ENCODE measurements at regions not wholly inside any gene's neighbourhood (a gene's known extent, or its start where the extent isn't known, plus 50 kb on each side); places are given as distances from the start of the nearest gene placed in this dataset.

DNA sequence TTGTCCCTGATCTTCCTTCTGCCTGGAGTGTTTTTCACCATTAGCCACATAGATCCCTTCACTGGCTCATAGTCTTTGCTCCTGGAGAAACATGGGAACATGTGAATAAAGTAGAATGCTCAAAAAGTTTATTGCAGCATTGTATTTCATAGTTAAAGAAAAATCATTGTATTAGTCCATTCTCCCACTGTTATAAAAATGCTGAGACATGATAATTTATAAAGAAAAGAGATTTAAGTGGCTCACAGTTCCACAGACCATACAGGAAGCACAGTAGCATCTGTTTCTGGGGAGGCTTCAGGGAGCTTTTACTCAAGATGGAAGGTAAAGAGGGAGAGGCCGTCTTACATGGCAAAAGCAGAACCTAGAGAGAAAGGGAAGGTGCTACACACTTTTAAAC is 238.3 kb upstream of the OR4E1 start:
- no peak for FAIRE-seq
- Histone ChIP-seq H3K79me2 (ENCODE audit: control insufficient read depth, insufficient read depth, low read length) (no peaks in the 10 kb centered on the region), H4K20me1 (ENCODE audit: control insufficient read depth, insufficient read depth) (no peaks in the 10 kb centered on the region), H2AFZ (ENCODE audit: control insufficient read depth, low read depth, low read length) (no peak overlapping the region), H3K4me1 (ENCODE audit: control insufficient read depth, insufficient read depth, low read length) (no peaks in the 10 kb centered on the region), H3K36me3 (ENCODE audit: control insufficient read depth in 2 of 2, insufficient read depth in 2 of 2, low read length in 1 of 2) (no peaks in the 10 kb centered on the region), H3K27ac (ENCODE audit: control insufficient read depth, insufficient read depth) (no peak overlapping the region), H3K9ac (ENCODE audit: control insufficient read depth, insufficient read depth, low read length) (no peak overlapping the region), H3K9me3 (replicated peaks; ENCODE audit: control insufficient read depth, insufficient read depth, low read length) (no peaks in the 10 kb centered on the region), H3K27me3 (replicated peaks in 1 of 2; ENCODE audit: control insufficient read depth in 2 of 2, insufficient read depth in 2 of 2, low read length in 1 of 2) (no peaks in the 10 kb centered on the region), H3K4me3 (no peak overlapping the region), H3K4me2 (ENCODE audit: control insufficient read depth, insufficient read depth) (no peak overlapping the region)
- CTCF ChIA-PET, result interaction anchor here (0.9 to 2.3 kb wide), 4 partner anchors 10 to 127 kb away, joined by 3 to 17 read pairs (median 4); no protein-coding TSS in a partner anchor
- intact Hi-C loops (cut with micrococcal nuclease; ENCODE audit: unreplicated experiment) (no loop called here), in situ Hi-C loops (cut with MboI) (no loop called here)
- RAD21 ChIA-PET (ENCODE audit: unreplicated experiment), result no interaction called here
- DNase-seq (ENCODE audit: low read depth, low spot score), result no peak
- SMC1A ChIA-PET (ENCODE audit: uncharacterized antibody, unreplicated experiment), result interaction anchor here (1.8 kb wide), 1 partner anchor 67 kb away, joined by 6 read pairs; no protein-coding TSS in a partner anchor
- BruUV-seq (replicated peaks), result no TSS peak
- WGBS (ENCODE audit: insufficient coverage, insufficient replicate concordance, low lambda C conversion rate, missing lambda C conversion rate), result 17% methylated on average over 1 of the region's 1 CpG
- POLR2A ChIA-PET, result no interaction called here
- ATAC-seq, result no peak
- TF ChIP-seq NR2C2 (IDR thresholded peaks at IDR 0.05; ENCODE audit: borderline replicate concordance, control insufficient read depth, insufficient read length, low read depth) (no peak), BCL11A (IDR thresholded peaks at IDR 0.05; ENCODE audit: low read depth, low read length) (no peak), SMAD5 (IDR thresholded peaks at IDR 0.05; ENCODE audit: low read depth) (no peak), EGR1 (IDR thresholded peaks at IDR 0.05; ENCODE audit: borderline replicate concordance in 1 of 2, low read depth in 2 of 2, low read length in 2 of 2) (no peak), NR2C1 (IDR thresholded peaks at IDR 0.05) (no peak), ZNF217 (IDR thresholded peaks at IDR 0.05) (no peak), TCF3 (IDR thresholded peaks at IDR 0.05; ENCODE audit: borderline replicate concordance, insufficient read depth, low read depth, low read length) (no peak), RUNX3 (IDR thresholded peaks at IDR 0.05; ENCODE audit: low read length) (no peak), ZNF622 (IDR thresholded peaks at IDR 0.05) (no peak), RFX5 (IDR thresholded peaks at IDR 0.05; ENCODE audit: low read depth, low read length) (no peak), SMC3 (IDR thresholded peaks at IDR 0.05; ENCODE audit: borderline replicate concordance, low read length) (no peak)
- TF ChIP-seq, protein P1, sequence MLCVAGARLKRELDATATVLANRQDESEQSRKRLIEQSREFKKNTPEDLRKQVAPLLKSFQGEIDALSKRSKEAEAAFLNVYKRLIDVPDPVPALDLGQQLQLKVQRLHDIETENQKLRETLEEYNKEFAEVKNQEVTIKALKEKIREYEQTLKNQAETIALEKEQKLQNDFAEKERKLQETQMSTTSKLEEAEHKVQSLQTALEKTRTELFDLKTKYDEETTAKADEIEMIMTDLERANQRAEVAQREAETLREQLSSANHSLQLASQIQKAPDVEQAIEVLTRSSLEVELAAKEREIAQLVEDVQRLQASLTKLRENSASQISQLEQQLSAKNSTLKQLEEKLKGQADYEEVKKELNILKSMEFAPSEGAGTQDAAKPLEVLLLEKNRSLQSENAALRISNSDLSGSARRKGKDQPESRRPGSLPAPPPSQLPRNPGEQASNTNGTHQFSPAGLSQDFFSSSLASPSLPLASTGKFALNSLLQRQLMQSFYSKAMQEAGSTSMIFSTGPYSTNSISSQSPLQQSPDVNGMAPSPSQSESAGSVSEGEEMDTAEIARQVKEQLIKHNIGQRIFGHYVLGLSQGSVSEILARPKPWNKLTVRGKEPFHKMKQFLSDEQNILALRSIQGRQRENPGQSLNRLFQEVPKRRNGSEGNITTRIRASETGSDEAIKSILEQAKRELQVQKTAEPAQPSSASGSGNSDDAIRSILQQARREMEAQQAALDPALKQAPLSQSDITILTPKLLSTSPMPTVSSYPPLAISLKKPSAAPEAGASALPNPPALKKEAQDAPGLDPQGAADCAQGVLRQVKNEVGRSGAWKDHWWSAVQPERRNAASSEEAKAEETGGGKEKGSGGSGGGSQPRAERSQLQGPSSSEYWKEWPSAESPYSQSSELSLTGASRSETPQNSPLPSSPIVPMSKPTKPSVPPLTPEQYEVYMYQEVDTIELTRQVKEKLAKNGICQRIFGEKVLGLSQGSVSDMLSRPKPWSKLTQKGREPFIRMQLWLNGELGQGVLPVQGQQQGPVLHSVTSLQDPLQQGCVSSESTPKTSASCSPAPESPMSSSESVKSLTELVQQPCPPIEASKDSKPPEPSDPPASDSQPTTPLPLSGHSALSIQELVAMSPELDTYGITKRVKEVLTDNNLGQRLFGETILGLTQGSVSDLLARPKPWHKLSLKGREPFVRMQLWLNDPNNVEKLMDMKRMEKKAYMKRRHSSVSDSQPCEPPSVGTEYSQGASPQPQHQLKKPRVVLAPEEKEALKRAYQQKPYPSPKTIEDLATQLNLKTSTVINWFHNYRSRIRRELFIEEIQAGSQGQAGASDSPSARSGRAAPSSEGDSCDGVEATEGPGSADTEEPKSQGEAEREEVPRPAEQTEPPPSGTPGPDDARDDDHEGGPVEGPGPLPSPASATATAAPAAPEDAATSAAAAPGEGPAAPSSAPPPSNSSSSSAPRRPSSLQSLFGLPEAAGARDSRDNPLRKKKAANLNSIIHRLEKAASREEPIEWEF (IDR thresholded peaks at IDR 0.05; ENCODE audit: insufficient replicate concordance, low read depth, low read length), result no peak
- TF ChIP-seq, protein P2, sequence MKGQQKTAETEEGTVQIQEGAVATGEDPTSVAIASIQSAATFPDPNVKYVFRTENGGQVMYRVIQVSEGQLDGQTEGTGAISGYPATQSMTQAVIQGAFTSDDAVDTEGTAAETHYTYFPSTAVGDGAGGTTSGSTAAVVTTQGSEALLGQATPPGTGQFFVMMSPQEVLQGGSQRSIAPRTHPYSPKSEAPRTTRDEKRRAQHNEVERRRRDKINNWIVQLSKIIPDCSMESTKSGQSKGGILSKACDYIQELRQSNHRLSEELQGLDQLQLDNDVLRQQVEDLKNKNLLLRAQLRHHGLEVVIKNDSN (IDR thresholded peaks at IDR 0.05; ENCODE audit: borderline replicate concordance, extremely low read length, insufficient read depth, low read depth, low read length), result no peak
- TF ChIP-seq, protein P3, sequence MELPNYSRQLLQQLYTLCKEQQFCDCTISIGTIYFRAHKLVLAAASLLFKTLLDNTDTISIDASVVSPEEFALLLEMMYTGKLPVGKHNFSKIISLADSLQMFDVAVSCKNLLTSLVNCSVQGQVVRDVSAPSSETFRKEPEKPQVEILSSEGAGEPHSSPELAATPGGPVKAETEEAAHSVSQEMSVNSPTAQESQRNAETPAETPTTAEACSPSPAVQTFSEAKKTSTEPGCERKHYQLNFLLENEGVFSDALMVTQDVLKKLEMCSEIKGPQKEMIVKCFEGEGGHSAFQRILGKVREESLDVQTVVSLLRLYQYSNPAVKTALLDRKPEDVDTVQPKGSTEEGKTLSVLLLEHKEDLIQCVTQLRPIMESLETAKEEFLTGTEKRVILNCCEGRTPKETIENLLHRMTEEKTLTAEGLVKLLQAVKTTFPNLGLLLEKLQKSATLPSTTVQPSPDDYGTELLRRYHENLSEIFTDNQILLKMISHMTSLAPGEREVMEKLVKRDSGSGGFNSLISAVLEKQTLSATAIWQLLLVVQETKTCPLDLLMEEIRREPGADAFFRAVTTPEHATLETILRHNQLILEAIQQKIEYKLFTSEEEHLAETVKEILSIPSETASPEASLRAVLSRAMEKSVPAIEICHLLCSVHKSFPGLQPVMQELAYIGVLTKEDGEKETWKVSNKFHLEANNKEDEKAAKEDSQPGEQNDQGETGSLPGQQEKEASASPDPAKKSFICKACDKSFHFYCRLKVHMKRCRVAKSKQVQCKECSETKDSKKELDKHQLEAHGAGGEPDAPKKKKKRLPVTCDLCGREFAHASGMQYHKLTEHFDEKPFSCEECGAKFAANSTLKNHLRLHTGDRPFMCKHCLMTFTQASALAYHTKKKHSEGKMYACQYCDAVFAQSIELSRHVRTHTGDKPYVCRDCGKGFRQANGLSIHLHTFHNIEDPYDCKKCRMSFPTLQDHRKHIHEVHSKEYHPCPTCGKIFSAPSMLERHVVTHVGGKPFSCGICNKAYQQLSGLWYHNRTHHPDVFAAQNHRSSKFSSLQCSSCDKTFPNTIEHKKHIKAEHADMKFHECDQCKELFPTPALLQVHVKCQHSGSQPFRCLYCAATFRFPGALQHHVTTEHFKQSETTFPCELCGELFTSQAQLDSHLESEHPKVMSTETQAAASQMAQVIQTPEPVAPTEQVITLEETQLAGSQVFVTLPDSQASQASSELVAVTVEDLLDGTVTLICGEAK (IDR thresholded peaks at IDR 0.05; ENCODE audit: borderline replicate concordance), result no peak
